IMR-90 (cell line): ENCODE measurements at regions not wholly inside any gene's neighbourhood (a gene's known extent, or its start where the extent isn't known, plus 50 kb on each side); places are given as distances from the start of the nearest gene placed in this dataset.

ENCODE experiments used
- CTCF ChIP-seq: conservative IDR thresholded peaks from 2 replicates; pipeline ENCODE4 v1.5.1; 2012; ENCODE audit warnings: mild to moderate bottlenecking, low read depth, low read length, improper control_type of control experiment
- SMC3 ChIP-seq: fragments of 150-350 bp; IDR thresholded peaks from 2 replicates; pipeline ENCODE4 v1.6.1; 2016; ENCODE audit warnings: low read depth, mild to moderate bottlenecking, antibody characterized with exemption, low read length, moderate library complexity

GRCh38 chr6:84280030-84280429 lies 52.6 kb upstream of the CEP162 start:
- TF ChIP-seq CTCF (no peak), SMC3 (no peak)
